GM08714 (cell line): ENCODE measurements at regions not wholly inside any gene's neighbourhood (a gene's known extent, or its start where the extent isn't known, plus 50 kb on each side); places are given as distances from the start of the nearest gene placed in this dataset.
"Not testable (repeated sequence)": the region's sequence is repeated elsewhere in the genome, so short reads cannot be mapped to it uniquely, and the experiment has no call there.

Experiments
- H3K4me3 ChIP-seq: fragments of 200-500 bp; sonication (Bioruptor generic); 2 replicates; pipeline ENCODE4 v1.5.1; 2014; ENCODE audit warnings: mild to moderate bottlenecking, low read length, inconsistent platforms
- ZNF274 ChIP-seq: IDR thresholded peaks from 2 replicates; pipeline ENCODE4 v1.6.1; 2012; ENCODE audit warnings: mild to moderate bottlenecking, low read depth, low read length

DNA sequence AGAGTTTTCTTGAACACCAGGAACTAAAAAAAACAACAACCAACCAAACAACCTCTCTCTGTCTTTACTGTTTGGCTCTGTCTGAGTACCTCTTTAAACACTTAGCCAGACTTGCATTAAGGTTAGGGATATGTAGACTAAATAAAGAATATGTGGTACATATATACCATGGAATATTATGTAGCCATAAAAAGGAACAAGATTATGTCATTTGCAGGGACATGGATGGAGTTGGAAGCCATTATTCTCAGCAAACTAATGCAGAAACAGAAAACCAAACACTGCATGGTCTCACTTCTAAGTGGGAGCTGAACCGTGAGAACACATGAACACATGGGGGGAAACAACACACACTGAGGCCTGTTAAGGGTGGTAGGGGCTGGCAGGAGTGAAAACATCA is 116.0 kb upstream of the ANTXRL start:
- TF ChIP-seq ZNF274: no peak
- H3K4me3 ChIP-seq: no peak overlapping the region

DNA sequence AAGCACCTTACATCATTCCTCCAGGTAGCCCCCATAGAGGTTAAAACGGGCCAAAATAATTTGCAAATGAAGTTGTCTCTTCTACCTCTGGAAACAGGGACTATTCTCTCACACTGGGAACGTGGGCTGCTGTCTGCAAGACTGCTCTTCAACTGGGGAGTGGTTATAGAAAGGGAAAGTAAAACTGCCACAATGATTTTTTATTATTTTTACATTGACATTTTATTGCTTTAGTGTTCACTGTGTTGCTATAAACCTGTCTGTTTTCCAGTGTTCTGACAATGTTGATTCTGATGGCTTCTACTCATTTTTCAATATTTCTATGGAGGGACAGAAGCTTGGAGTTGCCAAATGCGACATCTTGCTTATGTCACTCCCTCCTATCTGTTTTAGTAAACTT is 115.1 kb upstream of the ANTXRL start:
- H3K4me3 ChIP-seq: no peak overlapping the region
- no peak for TF ChIP-seq ZNF274

DNA sequence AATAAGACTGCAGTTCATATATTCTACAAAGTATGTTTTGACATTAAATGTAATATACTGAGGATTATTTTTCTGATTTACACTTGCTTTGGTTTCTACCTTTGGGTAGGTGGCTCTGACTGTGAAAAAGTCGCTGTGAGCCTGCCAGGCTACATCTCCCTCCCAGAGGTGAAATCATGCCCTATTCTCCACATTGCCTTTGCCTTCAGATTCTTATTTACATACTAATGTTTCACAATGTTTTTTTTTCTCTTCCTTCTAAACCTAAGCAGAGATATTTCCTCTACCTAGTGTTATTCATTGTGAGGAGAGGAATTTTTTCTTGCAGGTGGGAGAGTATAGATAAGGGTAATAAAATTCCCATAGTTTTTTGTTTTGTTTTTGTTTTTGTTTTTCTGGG is 111.5 kb upstream of the ANTXRL start:
- no peak overlapping the region for H3K4me3 ChIP-seq
- TF ChIP-seq ZNF274: no peak

DNA sequence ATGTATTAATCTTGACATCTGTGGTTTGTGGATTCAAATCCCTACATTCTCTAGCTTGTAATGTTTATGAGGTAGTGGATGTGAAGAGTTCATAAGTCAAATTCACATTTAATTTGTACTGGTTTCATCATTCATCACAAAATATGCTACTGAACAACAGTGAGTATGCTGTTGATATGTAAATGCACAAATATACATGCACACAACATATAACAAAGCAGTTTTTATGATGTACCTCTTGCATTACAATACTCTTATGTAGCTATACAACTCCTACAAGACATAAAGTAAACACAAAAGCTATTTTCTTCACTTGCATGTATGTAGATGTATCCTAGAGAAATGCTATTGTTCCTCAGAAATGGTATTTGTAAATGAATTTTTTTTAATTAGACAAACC is 111.0 kb upstream of the ANTXRL start:
- H3K4me3 ChIP-seq: no peak overlapping the region
- no peak for TF ChIP-seq ZNF274

DNA sequence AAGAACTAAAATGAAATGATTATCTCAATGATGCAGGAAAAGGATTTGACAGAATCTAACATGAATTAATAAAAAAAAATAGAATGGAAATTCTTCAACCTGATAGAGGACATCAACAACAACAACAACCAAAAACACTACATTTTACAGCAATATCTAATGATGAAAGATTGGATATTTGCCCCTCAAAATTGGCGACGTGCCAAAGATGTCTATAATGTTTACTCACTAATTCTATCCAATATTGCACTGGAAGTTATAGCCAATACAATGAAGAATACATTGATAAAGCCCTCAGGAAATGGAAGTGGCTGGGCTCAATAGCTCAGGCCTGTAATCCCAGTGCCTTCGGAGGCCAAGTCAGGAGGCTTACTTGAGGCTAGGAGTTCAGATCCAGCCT is 99.4 kb upstream of the ANTXRL start:
- not testable (repeated sequence) for H3K4me3 ChIP-seq

DNA sequence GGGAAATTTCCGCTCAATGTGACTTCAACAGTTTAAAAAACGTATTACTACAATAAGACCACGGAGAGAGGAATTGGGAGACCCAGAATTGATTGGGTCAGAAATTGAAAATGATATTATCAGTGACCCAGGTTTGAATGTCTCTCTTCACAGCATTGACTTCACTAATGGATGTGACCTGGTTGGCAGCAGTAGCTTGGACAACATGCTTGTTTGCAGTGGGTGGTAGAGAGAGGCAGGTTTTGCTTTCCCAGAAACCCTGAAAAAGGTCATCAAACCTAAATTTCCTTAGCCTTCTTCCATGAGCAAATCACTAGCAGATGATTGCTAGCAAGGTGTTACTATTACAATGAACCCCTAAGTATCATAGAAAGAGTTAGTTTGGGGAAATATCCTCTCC is 89.7 kb upstream of the ANTXRL start:
- no peak for TF ChIP-seq ZNF274
- no peak overlapping the region for H3K4me3 ChIP-seq

DNA sequence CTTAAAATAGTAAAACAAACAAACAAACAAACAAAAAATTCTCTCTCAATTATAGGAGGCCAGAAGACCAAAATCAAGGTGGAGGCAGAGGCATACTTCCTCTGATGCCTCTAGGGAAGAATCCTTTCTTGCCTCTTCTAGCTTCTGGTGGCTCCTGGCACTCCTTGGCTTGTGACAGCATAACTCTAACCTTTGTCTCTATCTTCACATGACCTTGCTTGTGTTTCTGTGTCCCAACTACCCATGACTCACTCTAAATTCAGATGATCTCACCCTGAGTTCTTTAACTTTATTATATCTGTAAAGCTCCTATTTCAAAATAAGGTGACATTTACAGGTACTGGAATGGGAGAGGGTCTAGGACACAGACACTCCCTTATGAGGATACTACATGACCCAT is 88.3 kb upstream of the ANTXRL start:
- TF ChIP-seq ZNF274: no peak
- no peak overlapping the region for H3K4me3 ChIP-seq

DNA sequence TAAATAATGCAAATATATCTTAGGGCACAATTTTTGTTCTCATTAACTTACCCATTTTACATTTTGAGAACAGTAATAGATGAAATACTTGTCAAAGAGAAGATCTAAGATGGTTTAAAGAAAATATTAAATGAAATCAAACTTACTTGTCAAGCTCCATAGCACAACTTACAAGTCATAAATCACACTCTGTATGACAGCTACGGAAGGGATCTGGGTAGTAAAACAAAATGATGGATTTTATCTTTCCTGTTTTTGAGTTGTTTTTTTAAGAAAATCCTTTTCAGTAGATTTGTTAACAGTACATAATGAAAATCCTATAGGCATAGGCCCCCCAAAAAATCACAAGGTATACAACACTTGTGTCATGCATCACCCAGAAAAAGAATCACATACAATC is 84.4 kb upstream of the ANTXRL start:
- H3K4me3 ChIP-seq: not testable (repeated sequence)

DNA sequence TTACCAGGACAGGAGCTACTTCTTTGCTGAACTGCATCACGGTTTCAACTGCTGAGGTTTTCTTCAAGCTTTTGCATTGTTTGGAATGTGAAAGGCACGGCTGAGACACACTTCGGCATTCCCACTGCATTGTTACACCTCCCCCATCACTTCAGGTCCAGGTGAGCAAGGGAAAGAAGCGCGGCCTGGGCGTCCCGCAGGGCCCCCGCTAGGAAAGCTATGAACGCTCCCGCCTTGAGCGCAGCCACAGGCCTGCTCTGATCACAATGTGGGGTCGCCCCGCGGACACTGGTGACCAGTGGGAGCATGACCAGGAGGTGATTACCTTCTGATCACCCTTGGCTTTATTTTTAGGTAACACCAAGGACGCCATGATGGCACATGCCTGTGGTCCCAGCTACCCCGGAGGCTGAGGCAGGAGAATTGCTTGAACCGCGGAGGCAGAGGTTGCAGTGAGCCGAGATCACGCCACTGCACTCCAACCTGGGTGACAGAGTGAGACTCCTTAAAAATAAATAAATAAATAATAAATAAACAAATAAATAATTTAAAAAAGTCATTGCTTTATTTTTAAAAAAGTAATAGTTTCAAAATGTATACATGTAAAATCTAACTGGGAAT is 82.2 kb upstream of the ANTXRL start:
- not testable (repeated sequence) for H3K4me3 ChIP-seq

DNA sequence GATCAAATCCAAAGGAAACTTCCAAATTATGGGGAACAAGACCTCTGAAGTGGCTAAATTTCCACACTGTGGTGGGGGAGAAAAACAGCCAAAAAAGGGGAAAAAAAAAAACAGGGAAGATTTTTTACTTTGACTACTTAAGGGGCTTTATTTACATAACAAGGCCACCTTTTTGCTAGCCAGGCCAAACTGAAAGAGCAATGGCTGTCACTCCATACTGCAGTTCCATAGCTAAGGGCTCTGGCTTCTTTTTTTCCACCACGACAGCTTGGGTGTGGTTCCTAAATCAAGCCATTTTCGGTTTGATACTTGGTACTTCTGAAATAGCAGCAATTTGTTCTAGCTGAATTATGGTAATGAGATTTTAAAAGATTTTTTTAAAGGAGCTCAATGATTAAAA is 76.4 kb upstream of the ANTXRL start:
- H3K4me3 ChIP-seq: not testable (repeated sequence)

DNA sequence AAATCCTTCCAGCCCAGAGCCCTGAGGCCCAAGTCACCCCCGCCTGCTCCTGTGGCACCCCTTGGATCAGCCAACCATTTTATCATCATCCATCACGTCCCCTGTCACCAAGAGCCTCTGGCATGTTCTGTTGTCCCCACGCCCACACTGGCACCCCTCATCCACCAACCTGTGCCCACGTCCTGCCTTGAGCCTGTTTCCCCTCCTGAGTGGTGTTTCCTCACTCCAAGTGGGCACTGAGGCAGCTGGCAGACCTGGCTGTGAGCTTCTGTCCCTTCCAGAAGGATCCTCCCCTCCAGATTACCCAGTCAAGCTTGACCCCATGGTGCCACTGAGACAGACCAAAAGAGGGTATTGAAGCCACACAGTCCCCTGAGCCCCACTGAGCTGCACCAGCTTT is 71.4 kb upstream of the ANTXRL start:
- no peak for TF ChIP-seq ZNF274

DNA sequence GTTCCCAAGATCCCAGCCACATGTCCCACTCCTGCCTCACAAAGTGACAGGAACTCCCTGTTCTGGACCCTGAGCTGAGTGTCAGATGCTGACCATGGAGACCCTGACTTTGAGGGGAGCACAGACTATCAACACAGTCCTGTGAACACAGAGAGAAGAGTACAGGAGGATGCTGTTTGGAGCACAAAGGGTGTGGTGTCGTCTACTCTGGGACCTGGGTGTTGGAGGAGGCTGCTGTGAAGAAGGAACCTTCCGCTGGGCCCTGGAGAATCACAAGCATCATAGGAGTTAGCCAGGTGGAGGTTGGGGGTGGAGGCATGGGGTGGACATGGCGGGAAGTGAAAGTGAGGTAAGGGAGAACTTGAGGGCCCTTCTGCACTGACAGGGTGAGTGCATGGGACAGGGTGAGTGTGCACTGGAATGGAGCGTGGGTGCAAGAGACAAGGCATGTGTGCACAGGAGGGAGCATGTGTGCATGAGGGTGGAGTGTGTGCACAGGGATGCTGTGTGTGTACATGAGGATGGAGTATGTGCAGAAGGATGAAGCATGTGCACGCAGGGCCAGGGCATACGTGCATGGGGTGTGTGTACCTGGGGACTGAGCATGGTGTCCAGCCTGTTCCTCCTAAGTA is 70.7 kb upstream of the ANTXRL start:
- no peak for TF ChIP-seq ZNF274
- no peak overlapping the region for H3K4me3 ChIP-seq

More for the DNA sequence above, 71.4 kb upstream of the ANTXRL start:
- no peak overlapping the region for H3K4me3 ChIP-seq

DNA sequence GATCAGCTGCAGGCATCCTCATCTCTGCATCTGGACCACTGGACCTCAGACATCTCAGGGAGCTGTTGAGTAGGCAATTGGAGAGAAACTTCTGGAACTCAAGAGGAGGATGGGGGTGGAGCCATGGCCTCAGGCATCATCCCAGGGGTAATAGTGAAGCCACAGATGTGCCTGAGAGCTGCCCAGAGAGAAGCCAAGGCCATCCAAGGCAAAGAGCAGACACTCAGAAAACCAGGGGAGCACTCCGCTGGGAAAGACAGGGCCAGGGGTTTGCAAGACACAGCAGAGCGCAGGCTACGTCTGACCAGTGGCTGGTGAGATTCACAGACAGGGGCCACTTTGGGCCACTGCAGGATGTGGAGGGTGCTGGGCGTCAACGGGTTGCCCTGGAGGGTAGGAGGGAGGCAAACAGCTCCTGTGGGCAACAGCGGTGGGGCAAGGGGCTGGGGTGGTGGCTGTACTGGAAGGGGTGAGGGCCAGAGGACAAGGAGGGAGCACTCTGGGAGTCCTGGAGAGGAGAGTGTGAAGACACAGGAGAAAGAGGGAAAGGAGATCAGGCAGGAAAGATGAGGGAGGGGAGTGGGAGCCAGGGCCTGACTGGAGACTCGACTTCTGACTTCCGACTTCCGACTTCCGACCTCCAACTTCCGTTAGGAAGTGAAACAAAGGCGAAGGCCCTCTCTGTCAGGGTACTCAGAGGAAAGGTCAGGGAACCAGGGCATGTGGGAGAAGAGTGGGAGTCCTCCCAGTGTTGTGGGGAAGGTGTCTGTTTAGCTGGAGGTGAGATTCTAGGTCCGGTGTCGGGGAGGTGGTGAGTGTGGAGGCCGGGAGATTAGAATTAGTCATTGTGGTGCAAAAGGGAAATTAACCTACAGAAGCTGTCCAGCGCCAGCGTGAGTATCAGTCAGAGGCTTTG is 69.7 kb upstream of the ANTXRL start:
- no peak overlapping the region for H3K4me3 ChIP-seq
- TF ChIP-seq ZNF274: no peak

DNA sequence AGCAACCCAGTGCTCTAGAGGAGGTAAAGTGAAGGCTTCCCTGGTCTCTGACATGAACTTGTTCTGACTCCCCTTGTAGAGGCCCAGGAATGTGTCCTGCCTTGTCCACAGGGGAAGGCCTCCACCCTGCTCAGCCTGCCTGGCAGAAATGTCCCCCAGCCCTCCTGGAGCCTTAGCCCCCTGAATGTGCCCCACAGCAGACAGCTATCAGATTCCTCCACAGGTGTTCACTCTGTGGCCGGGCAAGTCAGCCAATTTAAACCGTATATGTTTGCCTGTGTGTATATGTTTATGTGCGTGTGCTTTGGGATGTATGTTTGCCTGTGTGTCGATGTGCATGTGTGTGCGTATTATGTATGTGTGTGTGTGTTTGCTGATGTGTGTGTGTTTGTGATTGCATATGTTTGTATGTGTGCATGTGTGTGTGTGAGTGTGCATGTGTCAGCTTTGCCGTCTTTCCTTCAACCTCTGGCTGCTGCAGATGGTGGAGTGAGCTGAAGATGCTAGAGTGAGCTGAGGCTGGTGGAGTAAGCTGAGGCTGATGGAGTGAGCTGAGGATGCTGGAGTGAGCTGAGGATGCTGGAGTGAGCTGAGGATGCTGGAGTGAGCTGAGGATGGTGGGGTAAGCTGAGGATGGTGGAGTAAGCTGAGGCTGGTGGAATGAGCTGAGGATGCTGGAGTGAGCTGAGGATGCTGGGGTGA is 68.9 kb upstream of the ANTXRL start:
- no peak overlapping the region for H3K4me3 ChIP-seq
- TF ChIP-seq ZNF274: no peak

DNA sequence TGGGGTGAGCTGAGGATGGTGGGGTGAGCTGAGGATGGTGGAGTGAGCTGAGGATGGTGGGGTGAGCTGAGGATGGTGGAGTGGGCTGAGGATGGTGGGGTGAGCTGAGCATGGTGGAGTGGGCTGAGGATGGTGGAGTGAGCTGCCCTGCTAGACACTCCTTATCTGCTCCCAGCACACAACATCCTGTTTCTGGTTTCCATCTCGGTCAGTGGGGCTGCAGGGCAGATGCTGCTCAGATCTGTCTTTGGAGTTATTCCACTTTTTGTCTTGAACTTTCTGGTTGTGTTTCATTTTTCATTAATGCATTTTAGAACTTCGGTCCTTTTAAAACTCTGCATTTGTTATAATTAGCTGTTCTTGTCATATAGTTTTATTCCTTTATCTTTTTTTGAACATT is 67.9 kb upstream of the ANTXRL start:
- no peak for TF ChIP-seq ZNF274
- H3K4me3 ChIP-seq: no peak overlapping the region

DNA sequence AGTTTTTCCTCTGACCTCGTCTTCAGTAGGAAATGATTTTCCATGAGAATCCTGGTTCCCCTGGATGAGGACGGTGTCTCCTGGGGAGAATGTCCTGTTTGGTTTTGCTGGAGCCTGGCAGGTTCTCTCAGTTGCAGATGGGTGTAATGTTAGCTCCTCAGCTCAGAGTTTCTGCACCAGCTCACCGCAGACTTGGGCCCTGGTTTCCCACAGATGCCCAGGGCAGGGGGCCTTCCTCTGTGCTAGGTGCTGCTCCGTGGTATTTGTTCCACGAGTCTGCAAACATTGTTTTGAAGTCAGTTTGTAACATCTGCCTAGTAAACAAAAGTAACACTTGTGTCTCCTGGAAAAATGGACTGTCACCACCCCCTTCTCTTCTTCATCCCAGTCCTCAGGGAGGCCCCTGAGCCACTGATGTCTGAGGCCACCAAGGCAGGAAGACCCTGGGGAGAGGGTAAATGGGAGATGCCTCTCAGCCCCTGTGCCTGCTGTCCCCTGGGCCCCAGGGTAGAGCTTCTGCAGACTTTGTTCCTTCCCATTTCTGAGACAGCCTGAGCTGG is 67.3 kb upstream of the ANTXRL start:
- not testable (repeated sequence) for H3K4me3 ChIP-seq
